ENCODE measurements at regions not wholly inside any gene's neighbourhood (a gene's known extent, or its start where the extent isn't known, plus 50 kb on each side); places are given as distances from the start of the nearest gene placed in this dataset.
A peak's percentile ranks its signal among the peaks of the same experiment; 100 is the strongest.

- DNase-seq: no peak
Measured at GRCh38 chr5:57332361-57332760, 150.2 kb downstream of the ACTBL2 start.

DNA sequence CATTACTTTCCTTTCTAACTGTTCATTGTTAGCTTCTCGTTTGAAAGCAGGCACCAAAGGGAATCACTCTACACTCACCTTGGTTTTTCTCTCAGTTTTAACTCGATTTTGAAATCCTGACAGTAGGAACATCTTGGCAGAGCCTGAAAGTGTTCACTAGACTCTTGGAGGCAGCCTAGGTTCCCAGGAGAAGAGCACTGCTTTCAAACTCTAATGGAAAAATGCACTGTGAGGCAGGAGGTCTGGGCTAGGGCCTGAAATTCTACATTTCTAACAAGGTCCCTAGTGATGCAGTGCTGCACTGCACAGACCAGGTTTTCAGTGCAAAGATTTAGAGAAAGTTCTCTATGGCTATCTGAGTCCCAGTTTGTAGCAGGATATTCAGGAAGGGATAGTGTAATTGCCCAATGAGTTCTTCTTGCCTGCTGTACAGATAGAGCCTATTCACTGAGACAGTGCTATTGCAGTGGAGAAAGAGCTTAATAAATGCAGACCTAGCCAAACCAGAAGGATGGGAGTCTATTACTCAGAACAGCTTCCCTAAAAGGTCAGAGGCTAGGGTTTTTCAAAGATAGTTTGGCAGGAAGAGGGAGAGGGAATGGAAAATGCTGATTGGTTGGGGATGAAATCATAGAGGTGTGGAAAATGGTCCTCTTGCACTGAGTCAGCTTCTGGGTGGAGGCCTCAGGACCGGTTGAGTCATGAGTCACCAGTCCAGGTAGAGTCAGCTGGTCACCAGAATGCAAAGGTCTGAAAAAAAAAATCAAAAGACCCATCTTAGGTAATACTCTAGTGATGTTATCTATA lies 153.9 kb downstream of the GPBP1 start:
- DNase-seq: no peak

GRCh38 chr5:57325678-57326397 lies 152.0 kb downstream of the GPBP1 start:
- no peak for DNase-seq

DNA sequence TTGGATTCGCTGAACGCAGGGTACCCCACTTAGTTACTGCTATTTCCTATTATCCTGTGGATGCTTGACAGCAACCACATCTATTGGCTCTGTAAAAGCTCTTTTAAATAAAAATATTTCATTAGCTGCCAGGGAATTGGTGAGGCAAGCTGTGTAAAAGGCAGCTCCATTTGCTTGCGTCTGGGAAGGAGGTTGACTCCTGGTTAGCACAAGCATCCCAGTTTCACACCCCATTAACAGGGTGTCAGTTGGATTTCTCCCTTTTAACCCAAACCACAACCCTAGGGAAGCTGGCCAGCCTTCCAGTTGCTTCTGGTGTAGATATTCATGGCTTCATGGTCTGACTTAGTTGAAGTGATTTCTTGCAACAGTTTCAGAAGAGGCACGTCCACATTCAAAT lies 151.0 kb downstream of the GPBP1 start:
- no peak for DNase-seq

GRCh38 chr5:57324181-57324580 lies 150.3 kb downstream of the GPBP1 start:
- DNase-seq: peak in 1 of 5 donors; percentile 18

DNA sequence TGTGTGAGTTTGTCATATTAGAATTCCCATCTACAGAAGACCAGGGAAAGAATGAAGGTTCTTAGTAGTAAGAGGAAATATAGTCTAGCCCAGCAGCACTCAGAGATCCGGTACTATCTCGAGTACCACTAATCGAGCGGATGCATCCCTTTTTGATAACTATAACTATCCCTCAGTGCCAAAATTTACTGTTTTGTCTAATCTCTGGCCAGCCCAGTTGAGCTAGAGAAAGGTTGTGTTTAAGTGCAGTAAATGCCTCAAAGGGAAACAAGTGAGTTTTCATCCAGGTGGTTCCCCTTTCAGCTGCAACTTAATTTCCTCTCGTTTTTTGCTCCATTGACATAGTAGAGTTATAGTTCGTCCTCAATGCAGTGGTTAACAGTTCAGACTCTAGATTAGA lies 146.7 kb downstream of the GPBP1 start:
- no peak for DNase-seq

- no peak for DNase-seq
Measured at GRCh38 chr5:57319628-57320027, 145.8 kb downstream of the GPBP1 start.

DNA sequence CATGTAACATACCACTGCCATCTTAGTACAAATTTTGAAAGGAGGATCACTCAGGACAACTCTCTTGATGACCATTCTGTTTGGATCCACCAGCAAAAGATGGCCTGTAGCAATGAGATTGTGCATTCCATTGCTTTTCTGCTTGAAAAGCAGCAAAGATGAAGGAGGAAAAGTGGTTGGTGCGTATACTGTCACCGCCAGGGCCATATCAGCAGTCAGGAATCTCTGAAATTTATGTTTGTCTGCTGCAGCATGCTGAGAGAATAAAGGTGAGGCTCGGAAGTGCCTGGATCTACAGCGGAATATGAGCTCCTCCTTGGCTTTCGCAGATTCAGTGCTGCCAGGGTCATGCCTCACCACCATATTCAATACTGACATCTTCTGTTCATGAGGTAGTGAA lies 144.4 kb downstream of the GPBP1 start:
- no peak for DNase-seq

DNA sequence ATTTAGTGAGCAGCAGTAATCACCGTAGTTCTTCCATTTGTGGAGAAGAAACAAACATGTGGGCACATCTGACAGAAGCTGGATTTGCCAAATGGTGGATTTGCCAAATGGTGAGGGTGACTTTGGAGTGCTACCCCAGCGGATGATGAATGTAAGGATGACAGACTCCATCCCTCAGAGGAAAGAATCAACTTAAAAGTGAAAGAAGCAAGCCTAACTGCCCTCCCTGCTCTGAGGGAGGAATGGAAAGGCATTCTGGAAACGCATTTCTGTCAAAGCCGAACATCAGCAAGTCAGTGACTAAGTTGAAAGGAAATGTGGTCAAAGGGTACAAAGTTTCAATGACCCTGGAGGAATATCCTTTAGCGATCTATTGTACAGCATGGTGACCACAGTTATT lies 143.5 kb downstream of the GPBP1 start:
- DNase-seq: no peak

DNA sequence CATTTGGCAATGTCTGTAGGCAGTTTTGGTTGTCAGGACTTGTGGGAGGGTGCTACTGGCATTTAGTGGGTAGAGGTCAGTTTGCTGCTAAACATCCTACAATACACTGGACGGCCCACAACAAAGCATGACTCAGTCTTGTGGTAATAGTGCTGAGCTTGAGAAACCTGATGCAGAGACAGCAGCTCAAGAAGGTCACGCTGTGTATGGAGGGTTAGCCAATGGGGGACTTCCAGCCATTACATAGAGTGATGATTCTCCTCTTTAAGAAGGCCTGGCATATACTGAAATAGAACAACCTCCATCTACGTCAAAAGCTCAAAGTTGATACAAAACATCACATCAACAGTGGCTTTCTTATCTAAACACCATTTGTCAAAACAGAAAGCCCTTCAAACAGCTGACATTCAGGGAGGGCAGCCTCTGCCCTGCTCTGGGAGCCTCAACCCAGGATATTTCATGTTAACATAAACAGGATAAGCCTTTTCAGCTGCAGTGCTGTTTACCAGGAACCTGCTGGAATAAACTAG lies 143.0 kb downstream of the GPBP1 start:
- DNase-seq: no peak

GRCh38 chr5:57315941-57316340 lies 142.1 kb downstream of the GPBP1 start:
- no peak for DNase-seq

All from T-helper 1 cell (primary cell).